ENCODE measurements at regions not wholly inside any gene's neighbourhood (a gene's known extent, or its start where the extent isn't known, plus 50 kb on each side); places are given as distances from the start of the nearest gene placed in this dataset.

DNA sequence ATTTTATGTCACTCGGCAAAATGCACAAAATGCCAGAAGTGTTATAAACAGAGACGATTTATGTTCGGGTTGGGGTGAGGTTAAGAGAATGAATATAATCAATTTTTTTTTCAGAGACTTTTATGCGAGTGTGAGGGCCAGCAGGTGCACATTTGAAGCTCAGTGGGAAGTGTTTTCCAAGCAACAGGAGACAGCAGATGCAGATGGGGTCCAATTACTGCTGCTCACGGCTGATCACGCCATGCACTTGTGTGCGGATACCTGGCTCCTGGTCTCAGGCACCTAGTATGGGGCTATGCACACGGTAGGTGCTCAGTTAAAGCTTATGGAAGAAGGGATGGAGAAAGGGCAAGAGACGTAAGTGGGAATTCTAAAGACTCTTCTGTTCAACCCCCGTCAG is 249.1 kb downstream of the MIAT start:
- H3K4me1 ChIP-seq, result peaks cover 13% of the 10 kb centered on the region
- H3K27ac ChIP-seq, result no peak overlapping the region
- H3K4me3 ChIP-seq, result no peak overlapping the region
- no peaks in the 10 kb centered on the region for H3K27me3 ChIP-seq
- no peaks in the 10 kb centered on the region for H3K9me3 ChIP-seq
- WGBS, result 91% methylated on average over 10 of the region's 10 CpGs
- no peak for DNase-seq (ENCODE audit: low spot score in 2 of 2)
- TF ChIP-seq POLR2A (IDR thresholded peaks at IDR 0.05), result no peak
- TF ChIP-seq, protein P1, sequence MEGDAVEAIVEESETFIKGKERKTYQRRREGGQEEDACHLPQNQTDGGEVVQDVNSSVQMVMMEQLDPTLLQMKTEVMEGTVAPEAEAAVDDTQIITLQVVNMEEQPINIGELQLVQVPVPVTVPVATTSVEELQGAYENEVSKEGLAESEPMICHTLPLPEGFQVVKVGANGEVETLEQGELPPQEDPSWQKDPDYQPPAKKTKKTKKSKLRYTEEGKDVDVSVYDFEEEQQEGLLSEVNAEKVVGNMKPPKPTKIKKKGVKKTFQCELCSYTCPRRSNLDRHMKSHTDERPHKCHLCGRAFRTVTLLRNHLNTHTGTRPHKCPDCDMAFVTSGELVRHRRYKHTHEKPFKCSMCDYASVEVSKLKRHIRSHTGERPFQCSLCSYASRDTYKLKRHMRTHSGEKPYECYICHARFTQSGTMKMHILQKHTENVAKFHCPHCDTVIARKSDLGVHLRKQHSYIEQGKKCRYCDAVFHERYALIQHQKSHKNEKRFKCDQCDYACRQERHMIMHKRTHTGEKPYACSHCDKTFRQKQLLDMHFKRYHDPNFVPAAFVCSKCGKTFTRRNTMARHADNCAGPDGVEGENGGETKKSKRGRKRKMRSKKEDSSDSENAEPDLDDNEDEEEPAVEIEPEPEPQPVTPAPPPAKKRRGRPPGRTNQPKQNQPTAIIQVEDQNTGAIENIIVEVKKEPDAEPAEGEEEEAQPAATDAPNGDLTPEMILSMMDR (IDR thresholded peaks at IDR 0.05), result no peak
- TF ChIP-seq EP300 (IDR thresholded peaks at IDR 0.05), result no peak
- TF ChIP-seq POLR2AphosphoS5 (IDR thresholded peaks at IDR 0.05), result no peak
- no peaks in the 10 kb centered on the region for H3K36me3 ChIP-seq

DNA sequence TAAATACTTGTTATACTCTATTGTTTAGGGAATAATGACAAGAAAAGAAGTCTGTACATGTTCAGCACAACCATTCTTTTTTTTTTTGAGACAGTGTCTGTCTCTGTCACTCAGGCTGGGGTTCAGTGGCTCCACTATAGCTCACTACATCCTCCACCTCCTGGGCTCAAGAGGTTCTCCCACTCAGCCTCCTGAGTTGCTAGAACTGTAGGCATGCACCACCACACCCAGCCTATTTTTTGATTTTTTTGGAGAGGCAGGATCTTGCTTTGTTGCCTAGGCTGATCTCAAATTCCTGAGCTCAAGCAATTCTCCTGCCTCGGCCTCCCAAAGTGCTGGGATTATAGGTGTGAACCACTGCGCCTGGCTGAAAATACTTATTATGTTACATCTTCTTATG is 250.0 kb downstream of the MIAT start:
- Histone ChIP-seq H3K36me3 (no peaks in the 10 kb centered on the region), H3K4me3 (no peak overlapping the region), H3K4me1 (peaks cover 13% of the 10 kb centered on the region), H3K27me3 (peaks cover 1% of the 10 kb centered on the region), H3K27ac (no peak overlapping the region), H3K9me3 (no peaks in the 10 kb centered on the region)
- DNase-seq (ENCODE audit: low spot score in 2 of 2), result no peak
- 96% methylated on average over 2 of the region's 2 CpGs for WGBS
- TF ChIP-seq POLR2A (IDR thresholded peaks at IDR 0.05) (no peak), POLR2AphosphoS5 (IDR thresholded peaks at IDR 0.05) (no peak), EP300 (IDR thresholded peaks at IDR 0.05) (no peak)
- TF ChIP-seq, protein P1 (IDR thresholded peaks at IDR 0.05), result no peak

DNA sequence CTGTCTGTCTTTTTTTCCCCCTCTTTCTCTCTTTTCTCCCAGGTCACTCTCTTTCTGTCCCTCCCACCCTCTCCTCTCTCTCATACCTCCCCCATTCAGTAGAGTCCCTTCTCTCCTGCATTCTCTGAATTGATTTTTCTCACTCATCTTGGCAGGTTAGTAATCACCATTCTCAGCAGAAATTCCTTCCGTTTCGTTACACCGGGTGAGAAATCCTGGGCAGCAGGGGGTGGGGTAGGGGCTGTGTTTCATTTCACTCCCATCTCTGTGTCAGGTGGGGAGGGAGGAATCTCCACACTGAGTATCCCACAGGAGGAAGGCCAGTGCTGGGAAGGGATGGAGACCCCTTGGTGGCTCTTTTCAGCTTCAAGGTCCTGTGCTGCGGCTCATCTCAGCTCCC is 253.5 kb downstream of the MIAT start:
- peaks cover 13% of the 10 kb centered on the region for H3K27me3 ChIP-seq
- TF ChIP-seq EP300 (IDR thresholded peaks at IDR 0.05) (no peak), POLR2AphosphoS5 (IDR thresholded peaks at IDR 0.05) (no peak), POLR2A (IDR thresholded peaks at IDR 0.05) (no peak)
- TF ChIP-seq, protein P1 (IDR thresholded peaks at IDR 0.05), result no peak

DNA sequence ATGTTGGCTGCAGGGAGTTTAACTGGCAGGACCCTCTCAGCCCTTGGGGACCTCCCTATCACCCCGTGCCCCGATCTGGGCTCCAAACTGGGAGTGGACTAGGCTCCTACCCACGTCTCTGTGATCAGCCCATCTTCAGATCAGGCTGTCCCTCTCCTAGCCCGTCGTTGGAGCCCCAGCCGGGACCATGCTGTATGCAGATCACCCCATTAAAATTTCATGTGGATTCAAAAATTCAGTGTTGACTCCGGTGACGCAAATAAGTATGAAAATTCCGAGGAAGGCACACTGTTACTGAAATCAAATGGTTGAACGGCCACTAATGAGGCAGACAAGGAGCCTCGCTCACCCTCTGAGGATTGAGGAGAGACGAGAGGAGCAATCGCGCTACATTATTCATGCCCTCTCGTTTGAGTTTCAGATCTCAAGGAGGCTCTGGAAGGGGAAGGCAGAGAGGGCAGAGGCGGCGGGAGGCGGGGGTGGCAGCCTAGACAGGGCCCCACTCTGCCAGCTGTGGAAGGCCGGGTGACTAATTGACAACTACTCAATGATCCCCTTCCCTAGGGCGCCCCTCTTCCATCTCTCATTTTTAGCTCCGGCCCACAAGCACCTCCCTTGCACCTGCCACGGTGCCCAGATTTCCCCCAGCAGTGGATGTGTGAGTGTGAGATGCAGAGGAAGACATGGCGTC is 255.4 kb downstream of the MIAT start:
- 61% methylated on average over 18 of the region's 23 CpGs for WGBS

More for the DNA sequence above, 253.5 kb downstream of the MIAT start:
- no peak overlapping the region for H3K27ac ChIP-seq
- no peak overlapping the region for H3K4me3 ChIP-seq
- no peaks in the 10 kb centered on the region for H3K36me3 ChIP-seq
- H3K4me1 ChIP-seq, result no peaks in the 10 kb centered on the region
- DNase-seq (ENCODE audit: low spot score in 2 of 2), result no peak
- 79% methylated on average over 4 of the region's 4 CpGs for WGBS
- H3K9me3 ChIP-seq, result no peaks in the 10 kb centered on the region

DNA sequence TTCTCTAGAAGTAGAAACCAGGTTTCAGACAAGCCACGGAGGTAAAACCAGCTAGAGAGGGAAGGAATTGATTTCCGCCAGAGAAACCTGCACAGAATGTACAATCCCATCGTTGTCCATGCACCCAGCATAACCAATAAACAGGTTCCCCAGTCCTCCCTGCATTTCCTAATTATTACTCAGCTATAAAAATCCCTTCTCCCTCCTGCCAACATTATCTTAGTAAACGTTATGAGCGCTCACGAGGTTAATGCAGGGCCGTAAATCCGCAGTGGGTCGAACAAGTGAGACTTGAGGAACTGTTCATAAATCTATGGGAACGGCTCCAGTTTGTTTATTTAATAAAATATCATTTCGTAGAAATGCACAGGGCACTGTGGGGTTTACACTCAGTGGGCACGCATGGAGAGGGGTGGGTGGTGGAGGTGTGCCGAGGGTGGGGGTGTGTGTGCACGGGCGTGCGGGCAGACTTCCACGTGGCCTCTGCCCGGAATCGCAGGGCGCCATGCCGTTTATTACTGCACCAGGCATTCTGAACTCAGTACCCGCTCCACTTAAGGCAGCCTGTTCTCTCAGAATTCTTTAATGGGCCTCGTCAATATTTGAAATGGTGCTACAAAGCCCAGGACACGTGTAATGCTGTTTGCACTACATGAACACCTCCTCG is 257.3 kb downstream of the MIAT start:
- DNase-seq (ENCODE audit: low spot score in 2 of 2), result no peak
- Histone ChIP-seq H3K27ac (no peak overlapping the region), H3K36me3 (no peaks in the 10 kb centered on the region), H3K9me3 (no peaks in the 10 kb centered on the region), H3K4me3 (no peak overlapping the region), H3K4me1 (no peaks in the 10 kb centered on the region), H3K27me3 (peaks cover 13% of the 10 kb centered on the region)
- TF ChIP-seq, protein P1 (IDR thresholded peaks at IDR 0.05), result no peak
- TF ChIP-seq EP300 (IDR thresholded peaks at IDR 0.05) (no peak), POLR2AphosphoS5 (IDR thresholded peaks at IDR 0.05) (no peak), POLR2A (IDR thresholded peaks at IDR 0.05) (no peak)
- 82% methylated on average over 25 of the region's 25 CpGs for WGBS

More for the DNA sequence above, 255.4 kb downstream of the MIAT start:
- Histone ChIP-seq H3K36me3 (no peaks in the 10 kb centered on the region), H3K4me3 (no peak overlapping the region), H3K4me1 (no peaks in the 10 kb centered on the region), H3K9me3 (no peaks in the 10 kb centered on the region), H3K27ac (no peak overlapping the region), H3K27me3 (peaks cover 13% of the 10 kb centered on the region)
- TF ChIP-seq, protein P1 (IDR thresholded peaks at IDR 0.05), result no peak
- no peak for TF ChIP-seq POLR2A (IDR thresholded peaks at IDR 0.05)
- DNase-seq (ENCODE audit: low spot score in 2 of 2), result no peak

All from suprapubic skin (tissue), 4 donors.